ENCODE measurements at regions not wholly inside any gene's neighbourhood (a gene's known extent, or its start where the extent isn't known, plus 50 kb on each side); places are given as distances from the start of the nearest gene placed in this dataset.

- H3K9me2 ChIP-seq (ENCODE audit: insufficient read depth, low read length) = no peaks in the 10 kb centered on the region
- H2AFZ ChIP-seq (ENCODE audit: low read depth, low read length) = no peak overlapping the region
- no peak overlapping the region for H3K9ac ChIP-seq (ENCODE audit: low read length)
- no peak overlapping the region for H3K4me3 ChIP-seq (ENCODE audit: low read length)
- H3K79me2 ChIP-seq (replicated peaks; ENCODE audit: insufficient read depth, low read length) = no peaks in the 10 kb centered on the region
- H3K4me2 ChIP-seq (ENCODE audit: low read length) = no peak overlapping the region
- H3K27me3 ChIP-seq (ENCODE audit: insufficient read depth, low read depth, low read length) = no peaks in the 10 kb centered on the region
- no peaks in the 10 kb centered on the region for H4K20me1 ChIP-seq (ENCODE audit: insufficient read depth)
- no peak overlapping the region for H3K27ac ChIP-seq (ENCODE audit: low read length)
- no peaks in the 10 kb centered on the region for H3K9me3 ChIP-seq (ENCODE audit: low read length)
- H3F3A ChIP-seq (ENCODE audit: insufficient read depth, low read length, poor library complexity, severe bottlenecking) = no peaks in the 10 kb centered on the region
- H3K36me3 ChIP-seq (ENCODE audit: insufficient read depth, low read length) = no peaks in the 10 kb centered on the region
- TF ChIP-seq MXI1 (conservative IDR thresholded peaks at IDR 0.05; ENCODE audit: poor library complexity, severe bottlenecking) (no peak), EZH2 (IDR thresholded peaks at IDR 0.05; ENCODE audit: borderline replicate concordance, insufficient read depth, low read length, poor library complexity, severe bottlenecking) (no peak), POLR2AphosphoS5 (IDR thresholded peaks at IDR 0.05) (no peak), TAF1 (IDR thresholded peaks at IDR 0.05; ENCODE audit: low read depth) (no peak), RAD21 (conservative IDR thresholded peaks at IDR 0.05) (no peak), CTCF (IDR thresholded peaks at IDR 0.05; ENCODE audit: poor library complexity, severe bottlenecking) (no peak), SMC3 (conservative IDR thresholded peaks at IDR 0.05; ENCODE audit: poor library complexity) (no peak), EP300 (conservative IDR thresholded peaks at IDR 0.05; ENCODE audit: poor library complexity, severe bottlenecking) (no peak)
- TF ChIP-seq, protein P1, sequence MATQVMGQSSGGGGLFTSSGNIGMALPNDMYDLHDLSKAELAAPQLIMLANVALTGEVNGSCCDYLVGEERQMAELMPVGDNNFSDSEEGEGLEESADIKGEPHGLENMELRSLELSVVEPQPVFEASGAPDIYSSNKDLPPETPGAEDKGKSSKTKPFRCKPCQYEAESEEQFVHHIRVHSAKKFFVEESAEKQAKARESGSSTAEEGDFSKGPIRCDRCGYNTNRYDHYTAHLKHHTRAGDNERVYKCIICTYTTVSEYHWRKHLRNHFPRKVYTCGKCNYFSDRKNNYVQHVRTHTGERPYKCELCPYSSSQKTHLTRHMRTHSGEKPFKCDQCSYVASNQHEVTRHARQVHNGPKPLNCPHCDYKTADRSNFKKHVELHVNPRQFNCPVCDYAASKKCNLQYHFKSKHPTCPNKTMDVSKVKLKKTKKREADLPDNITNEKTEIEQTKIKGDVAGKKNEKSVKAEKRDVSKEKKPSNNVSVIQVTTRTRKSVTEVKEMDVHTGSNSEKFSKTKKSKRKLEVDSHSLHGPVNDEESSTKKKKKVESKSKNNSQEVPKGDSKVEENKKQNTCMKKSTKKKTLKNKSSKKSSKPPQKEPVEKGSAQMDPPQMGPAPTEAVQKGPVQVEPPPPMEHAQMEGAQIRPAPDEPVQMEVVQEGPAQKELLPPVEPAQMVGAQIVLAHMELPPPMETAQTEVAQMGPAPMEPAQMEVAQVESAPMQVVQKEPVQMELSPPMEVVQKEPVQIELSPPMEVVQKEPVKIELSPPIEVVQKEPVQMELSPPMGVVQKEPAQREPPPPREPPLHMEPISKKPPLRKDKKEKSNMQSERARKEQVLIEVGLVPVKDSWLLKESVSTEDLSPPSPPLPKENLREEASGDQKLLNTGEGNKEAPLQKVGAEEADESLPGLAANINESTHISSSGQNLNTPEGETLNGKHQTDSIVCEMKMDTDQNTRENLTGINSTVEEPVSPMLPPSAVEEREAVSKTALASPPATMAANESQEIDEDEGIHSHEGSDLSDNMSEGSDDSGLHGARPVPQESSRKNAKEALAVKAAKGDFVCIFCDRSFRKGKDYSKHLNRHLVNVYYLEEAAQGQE (IDR thresholded peaks at IDR 0.05; ENCODE audit: borderline replicate concordance) = no peak
Measured at GRCh38 chr2:64267699-64268098, 123.5 kb upstream of the PELI1 start.

- H3K79me2 ChIP-seq (replicated peaks; ENCODE audit: insufficient read depth, low read length) = no peaks in the 10 kb centered on the region
- H3K4me3 ChIP-seq (ENCODE audit: low read length) = no peak overlapping the region
- no peak overlapping the region for H3K9ac ChIP-seq (ENCODE audit: low read length)
- no peaks in the 10 kb centered on the region for H3F3A ChIP-seq (ENCODE audit: insufficient read depth, low read length, poor library complexity, severe bottlenecking)
- no peak overlapping the region for H2AFZ ChIP-seq (ENCODE audit: low read depth, low read length)
- no peak overlapping the region for H3K4me2 ChIP-seq (ENCODE audit: low read length)
- no peak overlapping the region for H3K27ac ChIP-seq (ENCODE audit: low read length)
- no peaks in the 10 kb centered on the region for H3K9me2 ChIP-seq (ENCODE audit: insufficient read depth, low read length)
- no peaks in the 10 kb centered on the region for H4K20me1 ChIP-seq (ENCODE audit: insufficient read depth)
- no peaks in the 10 kb centered on the region for H3K9me3 ChIP-seq (ENCODE audit: low read length)
- no peaks in the 10 kb centered on the region for H3K27me3 ChIP-seq (ENCODE audit: insufficient read depth, low read depth, low read length)
- no peaks in the 10 kb centered on the region for H3K36me3 ChIP-seq (ENCODE audit: insufficient read depth, low read length)
- TF ChIP-seq POLR2AphosphoS5 (IDR thresholded peaks at IDR 0.05) = no peak
- no peak for TF ChIP-seq MXI1 (conservative IDR thresholded peaks at IDR 0.05; ENCODE audit: poor library complexity, severe bottlenecking)
- TF ChIP-seq TAF1 (IDR thresholded peaks at IDR 0.05; ENCODE audit: low read depth) = no peak
- TF ChIP-seq RAD21 (conservative IDR thresholded peaks at IDR 0.05) = no peak
- no peak for TF ChIP-seq CTCF (IDR thresholded peaks at IDR 0.05; ENCODE audit: poor library complexity, severe bottlenecking)
- TF ChIP-seq, protein P1 (IDR thresholded peaks at IDR 0.05; ENCODE audit: borderline replicate concordance) = no peak
- no peak for TF ChIP-seq SMC3 (conservative IDR thresholded peaks at IDR 0.05; ENCODE audit: poor library complexity)
- no peak for TF ChIP-seq EP300 (conservative IDR thresholded peaks at IDR 0.05; ENCODE audit: poor library complexity, severe bottlenecking)
- TF ChIP-seq EZH2 (IDR thresholded peaks at IDR 0.05; ENCODE audit: borderline replicate concordance, insufficient read depth, low read length, poor library complexity, severe bottlenecking) = no peak
Measured at GRCh38 chr2:64268330-64269048, 124.3 kb upstream of the PELI1 start.
